SU-DHL-6 (cell line): ENCODE measurements at regions not wholly inside any gene's neighbourhood (a gene's known extent, or its start where the extent isn't known, plus 50 kb on each side); places are given as distances from the start of the nearest gene placed in this dataset.

Source experiments
- EZH2phosphoT487 ChIP-seq: fragments of 200-600 bp; sonication (generic), shearing (Covaris generic); conservative IDR thresholded peaks from 2 replicates; pipeline ENCODE4 v1.6.1; 2018; ENCODE audit warnings: mild to moderate bottlenecking, antibody characterized with exemption, low read length, moderate library complexity, mixed read lengths
- TF ChIP-seq, protein P1 (sequence below): fragments of 200-600 bp; sonication (generic); IDR thresholded peaks from one replicate; pipeline ENCODE4 v1.5.1; 2017; ENCODE audit warnings: antibody characterized with exemption, mild to moderate bottlenecking, low read length, moderate library complexity; ENCODE audit not compliant: insufficient read depth, poor library complexity, severe bottlenecking

DNA sequence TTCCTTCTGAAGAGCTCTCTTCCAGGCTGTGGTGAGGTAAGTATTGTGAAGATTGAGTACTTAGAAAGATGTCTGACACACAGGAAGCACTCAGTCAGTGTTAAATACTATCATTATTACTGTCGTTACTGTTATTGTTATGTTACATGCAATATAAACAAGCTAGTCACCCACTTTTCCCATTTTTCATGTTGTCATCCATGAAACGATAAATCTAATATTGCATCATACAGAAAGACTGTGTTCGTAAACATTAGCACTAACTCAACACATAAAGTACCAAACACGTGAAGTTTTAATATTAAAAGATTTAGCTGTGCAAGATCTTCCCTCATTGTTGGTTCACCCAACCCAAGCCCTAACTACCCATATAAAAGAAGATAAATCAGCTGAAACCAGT, 109.2 kb upstream of the NRSN1 start:
- TF ChIP-seq, protein P1, sequence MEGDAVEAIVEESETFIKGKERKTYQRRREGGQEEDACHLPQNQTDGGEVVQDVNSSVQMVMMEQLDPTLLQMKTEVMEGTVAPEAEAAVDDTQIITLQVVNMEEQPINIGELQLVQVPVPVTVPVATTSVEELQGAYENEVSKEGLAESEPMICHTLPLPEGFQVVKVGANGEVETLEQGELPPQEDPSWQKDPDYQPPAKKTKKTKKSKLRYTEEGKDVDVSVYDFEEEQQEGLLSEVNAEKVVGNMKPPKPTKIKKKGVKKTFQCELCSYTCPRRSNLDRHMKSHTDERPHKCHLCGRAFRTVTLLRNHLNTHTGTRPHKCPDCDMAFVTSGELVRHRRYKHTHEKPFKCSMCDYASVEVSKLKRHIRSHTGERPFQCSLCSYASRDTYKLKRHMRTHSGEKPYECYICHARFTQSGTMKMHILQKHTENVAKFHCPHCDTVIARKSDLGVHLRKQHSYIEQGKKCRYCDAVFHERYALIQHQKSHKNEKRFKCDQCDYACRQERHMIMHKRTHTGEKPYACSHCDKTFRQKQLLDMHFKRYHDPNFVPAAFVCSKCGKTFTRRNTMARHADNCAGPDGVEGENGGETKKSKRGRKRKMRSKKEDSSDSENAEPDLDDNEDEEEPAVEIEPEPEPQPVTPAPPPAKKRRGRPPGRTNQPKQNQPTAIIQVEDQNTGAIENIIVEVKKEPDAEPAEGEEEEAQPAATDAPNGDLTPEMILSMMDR = no peak
- no peak for TF ChIP-seq EZH2phosphoT487
